Adrenal gland (tissue), 5 donors: ENCODE measurements at regions not wholly inside any gene's neighbourhood (a gene's known extent, or its start where the extent isn't known, plus 50 kb on each side); places are given as distances from the start of the nearest gene placed in this dataset.

ENCODE experiments used
- CTCF ChIP-seq, 6 experiments: fragments of 450-650 bp in 4 of 6; fragments of 200-600 bp in 2 of 6; sonication (generic) in 1 of 6; IDR thresholded peaks; 1 replicate in 5 of 6; 2 replicates in 1 of 6; pipeline versions ENCODE4 v1.5.1 to v1.8.0; 2016 to 2021; ENCODE audit warnings: antibody characterized with exemption in 6 of 6, mild to moderate bottlenecking in 2 of 6, moderate library complexity in 1 of 6
- POLR2A ChIP-seq, 2 donors: fragments of 450-650 bp; IDR thresholded peaks; one replicate each; pipeline ENCODE4 v1.6.1; 2017; ENCODE audit warnings: antibody characterized with exemption in 2 of 2, mild to moderate bottlenecking in 2 of 2, moderate library complexity in 1 of 2
- donor health status: DM: no; HTN: no; CAD: no.

- no peak for TF ChIP-seq POLR2A (IDR thresholded peaks at IDR 0.05)
- no peak for TF ChIP-seq CTCF (IDR thresholded peaks at IDR 0.05)
Measured at GRCh38 chr5:86858442-86858841, 240.7 kb downstream of the COX7C start.
